GM18502 (cell line): ENCODE measurements at regions not wholly inside any gene's neighbourhood (a gene's known extent, or its start where the extent isn't known, plus 50 kb on each side); places are given as distances from the start of the nearest gene placed in this dataset.

Experiments used
- ATAC-seq: cut with Tn5 transposase; IDR thresholded peaks from one replicate; pipeline ENCODE4 v1.9.1; 2021; ENCODE audit warnings: mild to moderate bottlenecking; ENCODE audit not compliant: unreplicated experiment, poor library complexity

- ATAC-seq = no peak
These were observed 253.1 kb upstream of the FGGY start for GRCh38 chr1:59043796-59044195.

GRCh38 chr1:59044535-59045121 lies 252.3 kb upstream of the FGGY start:
- no peak for ATAC-seq

- ATAC-seq = no peak
These were observed 251.8 kb upstream of the FGGY start for GRCh38 chr1:59045137-59045536.

GRCh38 chr1:59045636-59046035 lies 251.3 kb upstream of the FGGY start:
- ATAC-seq = no peak

GRCh38 chr1:59046134-59046533 lies 250.8 kb upstream of the FGGY start:
- peak; percentile 7 for ATAC-seq

GRCh38 chr1:59046730-59047157 lies 250.2 kb upstream of the FGGY start:
- ATAC-seq = peak; percentile 96

GRCh38 chr1:59051007-59051406 lies 245.9 kb upstream of the FGGY start:
- no peak for ATAC-seq

GRCh38 chr1:59052166-59052590 lies 244.7 kb upstream of the FGGY start:
- ATAC-seq = no peak

GRCh38 chr1:59054172-59054571 lies 242.7 kb upstream of the FGGY start:
- no peak for ATAC-seq

GRCh38 chr1:59055908-59056719 lies 240.8 kb upstream of the FGGY start:
- no peak for ATAC-seq

- no peak for ATAC-seq
These were observed 239.6 kb upstream of the FGGY start for GRCh38 chr1:59057211-59057694.

- no peak for ATAC-seq
These were observed 239.1 kb upstream of the FGGY start for GRCh38 chr1:59057796-59058195.

- no peak for ATAC-seq
These were observed 238.0 kb upstream of the FGGY start for GRCh38 chr1:59058665-59059439.

- no peak for ATAC-seq
These were observed 235.0 kb upstream of the FGGY start for GRCh38 chr1:59061876-59062275.

- ATAC-seq = no peak
These were observed 234.2 kb upstream of the FGGY start for GRCh38 chr1:59062743-59063142.

GRCh38 chr1:59063501-59063900 lies 233.4 kb upstream of the FGGY start:
- ATAC-seq = no peak

- ATAC-seq = no peak
These were observed 232.3 kb upstream of the FGGY start for GRCh38 chr1:59064592-59064991.

- no peak for ATAC-seq
These were observed 230.7 kb upstream of the FGGY start for GRCh38 chr1:59066236-59066635.

- no peak for ATAC-seq
These were observed 226.3 kb upstream of the FGGY start for GRCh38 chr1:59070610-59071009.

GRCh38 chr1:59071289-59071688 lies 225.6 kb upstream of the FGGY start:
- no peak for ATAC-seq
